Parathyroid adenoma (tissue), 2 donors: ENCODE measurements at regions not wholly inside any gene's neighbourhood (a gene's known extent, or its start where the extent isn't known, plus 50 kb on each side); places are given as distances from the start of the nearest gene placed in this dataset.

ENCODE experiments used
- H2AFZ ChIP-seq: fragments of 300-600 bp; sonication (generic); one replicate; pipeline ENCODE4 v1.7.0; 2017; ENCODE audit warnings: antibody characterized with exemption, mild to moderate bottlenecking
- H3K27ac ChIP-seq: fragments of 300-600 bp; sonication (generic); one replicate; pipeline ENCODE4 v1.7.0; 2017
- H3K27me3 ChIP-seq: fragments of 300-600 bp; sonication (generic); one replicate; pipeline ENCODE4 v1.7.0; 2017; ENCODE audit warnings: low read length; ENCODE audit not compliant: control insufficient read depth, insufficient read depth
- H3K36me3 ChIP-seq: fragments of 300-600 bp; sonication (generic); one replicate; pipeline ENCODE4 v1.7.0; 2017; ENCODE audit warnings: low read length; ENCODE audit not compliant: control insufficient read depth, insufficient read depth
- H3K4me1 ChIP-seq: fragments of 300-600 bp; sonication (generic); one replicate; pipeline ENCODE4 v1.7.0; 2017; ENCODE audit warnings: control low read depth
- H3K4me2 ChIP-seq: fragments of 300-600 bp; sonication (generic); one replicate; pipeline ENCODE4 v1.7.0; 2017; ENCODE audit warnings: low read length
- H3K4me3 ChIP-seq: fragments of 300-600 bp; sonication (generic); one replicate; pipeline ENCODE4 v1.7.0; 2017; ENCODE audit warnings: low read depth, low read length
- H3K79me2 ChIP-seq: fragments of 300-600 bp; sonication (generic); one replicate; pipeline ENCODE4 v1.7.0; 2017; ENCODE audit warnings: control low read depth
- H3K9ac ChIP-seq: fragments of 300-600 bp; sonication (generic); one replicate; pipeline ENCODE4 v1.7.0; 2017; ENCODE audit warnings: mild to moderate bottlenecking
- H3K9me3 ChIP-seq: fragments of 300-600 bp; sonication (generic); one replicate; pipeline ENCODE4 v1.7.0; 2017; ENCODE audit warnings: low read length; ENCODE audit not compliant: control insufficient read depth
- CTCF ChIP-seq: fragments of 300-600 bp; sonication (generic); IDR thresholded peaks from one replicate; pipeline ENCODE4 v1.7.0; 2017; ENCODE audit warnings: antibody characterized with exemption, mild to moderate bottlenecking
- donor health status: primary hyperparathyroidism.

- no peaks in the 10 kb centered on the region for H3K4me1 ChIP-seq
- H3K79me2 ChIP-seq, result no peaks in the 10 kb centered on the region
- no peaks in the 10 kb centered on the region for H3K36me3 ChIP-seq
- no peak overlapping the region for H3K4me3 ChIP-seq
- H3K9ac ChIP-seq, result no peak overlapping the region
- H3K4me2 ChIP-seq, result no peak overlapping the region
- H2AFZ ChIP-seq, result no peak overlapping the region
- TF ChIP-seq CTCF, result no peak
- H3K27me3 ChIP-seq, result no peaks in the 10 kb centered on the region
- H3K9me3 ChIP-seq, result no peaks in the 10 kb centered on the region
- H3K27ac ChIP-seq, result no peak overlapping the region
Measured at GRCh38 chr6:90637320-90637719, 50.4 kb upstream of the MAP3K7 start.
